ENCODE measurements at regions not wholly inside any gene's neighbourhood (a gene's known extent, or its start where the extent isn't known, plus 50 kb on each side); places are given as distances from the start of the nearest gene placed in this dataset.

GRCh38 chr3:168844894-168845482, 749.3 kb upstream of the GOLIM4 start:
- no peak for DNase-seq (ENCODE audit: low spot score)

GRCh38 chr3:168844472-168844871, 748.7 kb upstream of the GOLIM4 start:
- DNase-seq (ENCODE audit: low spot score) = no peak

DNA sequence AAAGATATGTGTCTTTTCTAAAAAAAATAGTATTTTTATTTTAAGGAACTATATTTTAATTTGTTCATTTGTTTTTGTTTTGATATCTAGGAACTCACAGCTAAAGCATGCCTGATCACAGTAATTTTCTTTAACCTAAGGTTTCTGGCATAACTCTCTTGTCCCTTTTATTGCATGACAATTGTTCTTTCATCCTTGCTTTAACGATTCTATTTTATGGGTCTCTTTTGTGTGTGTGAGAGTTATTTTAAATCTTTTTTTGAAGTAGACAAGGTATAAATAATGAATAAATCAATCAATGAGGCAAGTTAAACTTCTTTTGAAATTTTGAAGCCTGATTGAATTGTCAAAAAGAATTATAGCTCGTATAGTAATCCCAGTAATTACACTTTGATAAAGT, 747.8 kb upstream of the GOLIM4 start:
- no peak for DNase-seq (ENCODE audit: low spot score)

DNA sequence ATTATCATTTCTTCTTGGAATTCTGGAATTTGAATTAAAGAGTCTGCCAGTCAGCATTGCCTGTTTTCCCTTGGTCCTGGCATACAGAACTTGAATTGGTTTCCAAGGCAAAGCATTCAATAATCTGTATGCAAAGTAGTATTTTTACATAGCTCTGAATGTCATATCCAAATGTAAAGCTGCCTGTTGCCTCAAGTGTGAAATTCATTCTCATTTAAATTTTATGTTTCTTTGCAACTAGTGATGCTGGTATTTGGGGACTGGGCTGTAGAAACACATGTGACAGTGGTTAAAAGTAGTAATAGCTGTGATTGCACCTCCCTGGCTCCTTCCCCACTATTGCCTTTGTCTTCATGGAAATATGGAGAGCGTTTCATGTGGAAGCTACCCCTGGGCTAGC, 743.9 kb upstream of the GOLIM4 start:
- DNase-seq (ENCODE audit: low spot score) = no peak

GRCh38 chr3:168834558-168834957, 738.8 kb upstream of the GOLIM4 start:
- no peak for DNase-seq (ENCODE audit: low spot score)

DNA sequence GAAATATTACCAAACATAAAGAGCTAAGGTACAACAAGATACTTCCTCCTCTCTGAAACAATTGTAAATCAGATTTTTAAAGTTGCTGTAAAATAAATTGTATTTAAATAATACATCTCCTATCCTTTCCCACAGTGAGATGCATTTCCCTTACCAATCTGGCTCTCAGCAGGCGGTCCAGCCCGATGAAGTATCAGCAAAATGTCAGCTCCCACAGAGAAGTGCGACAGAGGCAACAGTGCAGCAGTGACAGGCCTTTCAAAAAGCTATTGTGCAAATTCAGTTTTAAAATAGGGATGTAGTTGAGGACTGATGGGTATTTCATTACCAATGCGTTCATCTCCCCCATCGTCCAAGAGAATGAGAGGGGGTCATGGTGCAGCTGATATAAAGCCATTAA, 733.2 kb upstream of the GOLIM4 start:
- no peak for DNase-seq (ENCODE audit: low spot score)

DNA sequence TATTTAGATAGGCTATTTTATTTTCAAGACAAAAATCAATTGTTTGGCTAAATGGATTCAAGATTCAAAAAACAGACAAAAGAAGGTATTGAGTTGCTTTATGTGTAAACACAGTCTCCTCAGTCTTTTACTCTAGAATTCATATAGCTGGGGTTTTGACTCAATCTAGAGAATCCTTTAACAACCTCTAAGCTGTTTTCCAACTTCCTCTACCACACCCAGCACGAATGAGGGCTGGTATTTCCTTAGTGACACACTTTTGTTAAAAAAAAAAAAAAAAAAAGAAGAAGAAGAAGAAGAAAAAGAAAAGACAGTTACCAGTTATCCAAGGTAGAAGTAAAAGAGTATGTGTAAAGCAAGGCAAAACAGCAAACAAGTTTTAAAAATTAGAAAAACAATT, 732.8 kb upstream of the GOLIM4 start:
- DNase-seq (ENCODE audit: low spot score) = no peak

DNA sequence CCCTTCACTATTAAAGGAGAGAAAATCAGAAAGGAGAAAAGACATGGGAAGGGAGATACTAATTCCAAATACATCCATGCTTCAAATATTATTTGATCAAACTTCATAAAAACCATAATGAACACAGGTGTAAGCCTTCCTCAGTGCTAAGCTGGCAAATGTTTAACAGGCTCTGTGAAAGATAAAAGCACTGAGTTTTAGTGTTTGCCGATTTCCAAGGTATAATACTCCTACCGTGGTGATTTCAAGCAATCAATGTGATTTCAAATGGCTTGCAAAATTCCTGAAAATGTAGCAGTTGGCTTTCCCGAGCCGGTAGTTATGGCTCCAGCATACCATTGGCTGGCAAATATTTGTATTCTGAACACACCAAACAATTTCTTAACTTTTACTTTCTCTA, 732.3 kb upstream of the GOLIM4 start:
- DNase-seq (ENCODE audit: low spot score) = no peak

- no peak for DNase-seq (ENCODE audit: low spot score)
Observed at GRCh38 chr3:168824107-168824506, 728.4 kb upstream of the GOLIM4 start.

- no peak for DNase-seq (ENCODE audit: low spot score)
Observed at GRCh38 chr3:168823466-168823865, 727.7 kb upstream of the GOLIM4 start.

- no peak for DNase-seq (ENCODE audit: low spot score)
Observed at GRCh38 chr3:168820810-168821415, 725.2 kb upstream of the GOLIM4 start.

DNA sequence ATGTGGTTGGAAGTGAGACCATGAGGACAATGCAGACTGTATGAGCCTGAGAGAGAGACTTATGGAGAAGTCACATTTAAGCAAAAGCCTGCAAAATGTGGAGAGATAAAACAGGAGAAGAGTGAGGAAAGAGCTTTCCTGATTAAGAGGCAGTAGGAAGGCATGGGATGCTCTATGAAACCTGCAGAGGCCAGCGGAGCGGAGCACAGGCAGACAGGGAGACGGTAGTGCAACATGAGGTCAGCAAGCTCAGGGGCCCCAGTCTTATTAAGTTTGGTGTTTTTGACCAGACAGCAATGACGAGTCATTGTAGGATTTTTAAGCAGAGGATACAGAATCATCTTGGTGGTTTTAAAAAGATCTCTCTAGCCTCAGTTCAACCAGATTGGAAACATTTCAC, 721.5 kb upstream of the GOLIM4 start:
- DNase-seq (ENCODE audit: low spot score) = no peak

DNA sequence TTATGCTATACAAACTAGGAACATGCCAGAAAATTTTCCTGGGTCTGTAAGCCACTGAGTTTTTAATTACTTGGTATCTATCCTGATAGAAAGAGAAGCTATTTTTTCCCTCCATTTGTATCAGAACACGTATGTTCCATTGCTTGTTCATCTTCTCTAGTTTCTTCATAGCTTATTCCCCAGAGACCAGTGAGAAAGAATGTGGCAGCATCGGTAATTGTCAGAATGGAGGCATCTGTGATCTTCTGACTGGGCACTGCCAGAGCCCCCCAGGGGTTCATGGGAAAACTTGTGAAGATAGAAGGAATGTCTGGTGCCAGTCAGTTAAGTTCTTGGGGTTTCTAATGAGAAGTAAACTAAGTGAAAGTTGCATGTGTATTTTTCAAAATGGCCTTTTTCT, 720.2 kb upstream of the GOLIM4 start:
- DNase-seq (ENCODE audit: low spot score) = no peak

GRCh38 chr3:168813225-168813802, 717.6 kb upstream of the GOLIM4 start:
- DNase-seq (ENCODE audit: low spot score) = no peak

DNA sequence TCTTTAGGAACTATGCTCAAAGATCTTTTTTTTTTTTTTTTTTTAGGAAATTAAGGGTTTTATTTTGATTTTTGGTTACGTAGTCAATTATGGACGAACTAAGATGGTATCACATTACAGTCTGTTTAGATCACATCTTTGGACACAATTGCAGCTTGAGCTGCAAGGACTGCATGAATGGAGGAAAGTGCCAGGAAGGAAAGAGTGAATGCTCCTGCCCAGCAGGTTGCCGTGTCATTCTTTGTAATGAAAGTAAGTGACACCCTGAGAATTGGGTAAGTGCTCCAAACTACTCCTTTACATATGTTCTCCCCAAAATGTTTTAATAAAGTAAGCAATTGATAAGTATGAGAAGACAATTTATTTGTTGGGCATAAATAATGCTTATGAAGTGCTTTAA, 716.5 kb upstream of the GOLIM4 start:
- DNase-seq (ENCODE audit: low spot score) = peak; percentile 9

DNA sequence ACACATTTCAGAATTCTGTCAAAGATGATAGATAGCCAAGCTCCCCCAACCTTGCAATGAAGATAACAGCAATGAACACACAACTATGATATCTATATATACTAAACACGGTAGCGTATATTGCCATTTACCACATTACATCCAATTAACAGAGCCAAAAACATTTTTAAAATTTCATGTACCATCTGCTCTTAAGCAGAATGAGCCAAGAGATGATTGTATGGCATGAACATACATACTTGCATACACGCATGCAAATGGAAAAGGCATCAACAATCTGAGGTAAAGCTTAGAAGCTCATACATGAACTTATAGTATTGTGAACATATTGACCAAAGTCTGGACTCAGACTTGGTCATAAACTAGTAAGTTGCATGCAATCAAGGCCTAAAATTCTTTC, 712.9 kb upstream of the GOLIM4 start:
- DNase-seq (ENCODE audit: low spot score) = no peak

GRCh38 chr3:168807448-168807847, 711.7 kb upstream of the GOLIM4 start:
- no peak for DNase-seq (ENCODE audit: low spot score)

DNA sequence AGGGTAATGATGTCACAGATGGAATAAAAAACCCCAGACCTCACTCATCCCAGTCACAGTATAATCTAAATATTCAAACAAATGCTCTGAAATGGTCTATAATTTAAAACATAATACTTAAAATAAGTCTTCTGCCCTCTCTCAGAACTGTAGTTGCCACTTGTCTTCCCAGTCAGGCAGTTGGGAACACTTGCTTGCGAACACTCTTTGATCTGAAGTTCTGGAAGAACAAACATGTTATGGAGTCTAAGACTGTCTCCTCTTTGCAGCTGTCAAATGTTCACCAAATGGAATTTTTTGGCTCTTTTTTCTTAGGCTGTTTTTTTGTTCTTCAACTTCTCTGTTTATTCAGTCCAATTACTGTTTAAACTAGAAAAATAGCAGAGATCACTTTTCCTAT, 711.1 kb upstream of the GOLIM4 start:
- no peak for DNase-seq (ENCODE audit: low spot score)

GRCh38 chr3:168803536-168803935, 707.8 kb upstream of the GOLIM4 start:
- no peak for DNase-seq (ENCODE audit: low spot score)

- DNase-seq (ENCODE audit: low spot score) = no peak
Observed at GRCh38 chr3:168802766-168803165, 707.0 kb upstream of the GOLIM4 start.

GRCh38 chr3:168801794-168802193, 706.1 kb upstream of the GOLIM4 start:
- no peak for DNase-seq (ENCODE audit: low spot score)

- DNase-seq (ENCODE audit: low spot score) = no peak
Observed at GRCh38 chr3:168796339-168796738, 700.6 kb upstream of the GOLIM4 start.

- no peak for DNase-seq (ENCODE audit: low spot score)
Observed at GRCh38 chr3:168794427-168794826, 698.7 kb upstream of the GOLIM4 start.

DNA sequence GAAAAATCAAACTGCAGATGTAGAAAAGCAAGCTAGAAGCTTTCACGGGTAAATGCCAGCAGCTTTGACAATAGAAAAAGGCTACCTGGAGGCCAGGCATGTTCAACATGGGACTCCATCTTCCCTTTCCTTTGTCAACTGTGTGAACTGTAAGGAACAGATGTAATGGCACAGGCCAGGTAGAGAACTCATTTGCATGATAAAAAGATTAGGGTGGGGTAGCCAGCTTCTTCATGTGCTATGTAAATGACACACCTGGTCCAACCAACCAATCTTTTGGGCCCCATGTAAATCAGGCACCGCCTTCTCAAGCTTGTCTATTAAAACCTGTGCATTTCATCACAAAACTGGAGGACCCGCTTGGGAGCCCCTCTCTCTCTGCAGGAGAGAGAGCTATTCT, 686.5 kb upstream of the GOLIM4 start:
- DNase-seq (ENCODE audit: low spot score) = no peak

Data from H4 (cell line).